Activated T-cell treated with anti-CD3 and anti-CD28 coated beads, Interleukin-2, amount 50 U/mL, for 72 hours (primary cell): ENCODE measurements at regions not wholly inside any gene's neighbourhood (a gene's known extent, or its start where the extent isn't known, plus 50 kb on each side); places are given as distances from the start of the nearest gene placed in this dataset.
"Not testable (repeated sequence)": the region's sequence is repeated elsewhere in the genome, so short reads cannot be mapped to it uniquely, and the experiment has no call there.

Experiments used
- ATAC-seq, 2 donors: fragments of 150-1000 bp; cut with Tn5 transposase; replicated peaks in 1 of 2; 2 replicates each; pipeline ENCODE4 v1.10.0; 2021; ENCODE audit warnings: moderate library complexity in 2 of 2, mild to moderate bottlenecking in 1 of 2
- DNase-seq, 2 donors: peaks; one replicate each; pipeline ENCODE4 v3.0.0; 2021 to 2022; ENCODE audit warnings: mixed read lengths in 1 of 2
- H3K27ac Mint-ChIP-seq: one replicate; pipeline ENCODE4 v1.8.0; 2022; ENCODE audit warnings: mild to moderate bottlenecking, moderate library complexity, mixed read lengths
- H3K27me3 Mint-ChIP-seq: one replicate; pipeline ENCODE4 v1.8.0; 2022; ENCODE audit warnings: low read depth, mixed read lengths
- H3K36me3 Mint-ChIP-seq, 2 donors: one replicate each; pipeline ENCODE4 v1.8.0; 2022; ENCODE audit warnings: mixed read lengths in 2 of 2, mild to moderate bottlenecking in 1 of 2; ENCODE audit not compliant: insufficient read depth in 2 of 2
- H3K4me1 Mint-ChIP-seq: one replicate; pipeline ENCODE4 v1.8.0; 2022; ENCODE audit warnings: low read depth, mixed read lengths
- H3K4me3 Mint-ChIP-seq, 2 donors: one replicate each; pipeline ENCODE4 v1.8.0; 2022; ENCODE audit warnings: mild to moderate bottlenecking in 2 of 2, mixed read lengths in 2 of 2, moderate library complexity in 2 of 2
- H3K9me3 Mint-ChIP-seq, 2 donors: one replicate each; pipeline ENCODE4 v1.8.0; 2022; ENCODE audit warnings: mixed read lengths in 2 of 2

- H3K9me3 Mint-ChIP-seq: peaks cover 0 to 3% of the 10 kb centered on the region in 2 donors
- DNase-seq (no peak), ATAC-seq (no peak)
- no peak overlapping the region for H3K27ac Mint-ChIP-seq
- no peaks in the 10 kb centered on the region for H3K36me3 Mint-ChIP-seq
- H3K4me3 Mint-ChIP-seq: no peak overlapping the region
- H3K27me3 Mint-ChIP-seq: peaks cover 12% of the 10 kb centered on the region
- no peaks in the 10 kb centered on the region for H3K4me1 Mint-ChIP-seq
These were observed 298.1 kb upstream of the IGF1R start for GRCh38 chr15:98350276-98350675.

GRCh38 chr15:98358274-98358673 is 290.1 kb upstream of the IGF1R start:
- not testable (repeated sequence) for DNase-seq, H3K4me1 Mint-ChIP-seq

DNA sequence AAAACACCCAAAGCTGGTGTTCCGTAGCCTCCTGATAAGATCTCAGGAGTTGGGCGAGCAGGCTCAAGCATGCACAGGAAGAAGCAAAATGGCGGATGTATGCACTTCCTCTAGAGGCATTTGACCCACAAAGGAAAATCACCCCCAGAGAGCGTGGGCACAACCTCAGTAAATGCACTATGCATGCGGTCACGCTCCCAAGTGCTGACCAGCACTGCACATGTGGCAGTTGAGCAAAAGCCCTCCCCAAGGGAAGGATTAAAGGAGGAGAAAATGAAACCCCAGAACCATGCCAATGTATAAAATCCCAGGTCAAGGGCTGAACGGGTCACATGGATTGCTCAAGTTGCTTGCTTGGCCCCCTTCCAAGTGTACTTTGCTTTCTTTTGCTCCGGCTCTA is 289.4 kb upstream of the IGF1R start:
- no peaks in the 10 kb centered on the region for H3K4me1 Mint-ChIP-seq
- H3K36me3 Mint-ChIP-seq: no peaks in the 10 kb centered on the region
- no peak overlapping the region for H3K4me3 Mint-ChIP-seq
- DNase-seq: no peak
- H3K27ac Mint-ChIP-seq: no peak overlapping the region
- no peaks in the 10 kb centered on the region for H3K27me3 Mint-ChIP-seq
- ATAC-seq: no peak
- peaks cover 2 to 9% of the 10 kb centered on the region in 2 donors for H3K9me3 Mint-ChIP-seq

More at GRCh38 chr15:98358274-98358673, 290.1 kb upstream of the IGF1R start:
- H3K27ac Mint-ChIP-seq, H3K9me3 Mint-ChIP-seq, ATAC-seq, H3K4me3 Mint-ChIP-seq, H3K27me3 Mint-ChIP-seq, H3K36me3 Mint-ChIP-seq: not testable (repeated sequence)

GRCh38 chr15:98363416-98363815 is 284.9 kb upstream of the IGF1R start:
- no peaks in the 10 kb centered on the region for H3K9me3 Mint-ChIP-seq
- no peak for ATAC-seq
- H3K4me3 Mint-ChIP-seq: no peak overlapping the region
- H3K36me3 Mint-ChIP-seq: no peaks in the 10 kb centered on the region
- DNase-seq: no peak
- no peaks in the 10 kb centered on the region for H3K27me3 Mint-ChIP-seq
- no peaks in the 10 kb centered on the region for H3K4me1 Mint-ChIP-seq
- H3K27ac Mint-ChIP-seq: no peak overlapping the region

GRCh38 chr15:98363955-98364354 is 284.4 kb upstream of the IGF1R start:
- Mint-ChIP-seq H3K27me3 (no peaks in the 10 kb centered on the region), H3K4me1 (no peaks in the 10 kb centered on the region), H3K27ac (no peak overlapping the region), H3K9me3 (no peaks in the 10 kb centered on the region), H3K36me3 (no peaks in the 10 kb centered on the region), H3K4me3 (no peak overlapping the region)
- DNase-seq (no peak), ATAC-seq (no peak)

GRCh38 chr15:98369081-98369716 is 279.1 kb upstream of the IGF1R start:
- no peaks in the 10 kb centered on the region for H3K9me3 Mint-ChIP-seq
- no peaks in the 10 kb centered on the region for H3K4me1 Mint-ChIP-seq
- ATAC-seq: no peak

GRCh38 chr15:98375513-98376340 is 272.6 kb upstream of the IGF1R start:
- H3K27ac Mint-ChIP-seq: no peak overlapping the region
- no peak for ATAC-seq
- no peak for DNase-seq
- H3K36me3 Mint-ChIP-seq: peaks cover 0 to 1% of the 10 kb centered on the region in 2 donors
- no peaks in the 10 kb centered on the region for H3K4me1 Mint-ChIP-seq
- H3K9me3 Mint-ChIP-seq: no peaks in the 10 kb centered on the region
- no peak overlapping the region for H3K4me3 Mint-ChIP-seq
- no peaks in the 10 kb centered on the region for H3K27me3 Mint-ChIP-seq

More at GRCh38 chr15:98369081-98369716, 279.1 kb upstream of the IGF1R start:
- Mint-ChIP-seq H3K4me3 (no peak overlapping the region), H3K27ac (no peak overlapping the region), H3K27me3 (no peaks in the 10 kb centered on the region), H3K36me3 (no peaks in the 10 kb centered on the region)
- DNase-seq: no peak

GRCh38 chr15:98380721-98381120 is 267.6 kb upstream of the IGF1R start:
- DNase-seq (no peak), ATAC-seq (no peak)
- peaks cover 0 to 2% of the 10 kb centered on the region in 2 donors for H3K9me3 Mint-ChIP-seq
- H3K4me1 Mint-ChIP-seq: no peaks in the 10 kb centered on the region
- H3K36me3 Mint-ChIP-seq: peaks cover 0 to 1% of the 10 kb centered on the region in 2 donors
- H3K4me3 Mint-ChIP-seq: no peak overlapping the region
- no peak overlapping the region for H3K27ac Mint-ChIP-seq
- no peaks in the 10 kb centered on the region for H3K27me3 Mint-ChIP-seq

DNA sequence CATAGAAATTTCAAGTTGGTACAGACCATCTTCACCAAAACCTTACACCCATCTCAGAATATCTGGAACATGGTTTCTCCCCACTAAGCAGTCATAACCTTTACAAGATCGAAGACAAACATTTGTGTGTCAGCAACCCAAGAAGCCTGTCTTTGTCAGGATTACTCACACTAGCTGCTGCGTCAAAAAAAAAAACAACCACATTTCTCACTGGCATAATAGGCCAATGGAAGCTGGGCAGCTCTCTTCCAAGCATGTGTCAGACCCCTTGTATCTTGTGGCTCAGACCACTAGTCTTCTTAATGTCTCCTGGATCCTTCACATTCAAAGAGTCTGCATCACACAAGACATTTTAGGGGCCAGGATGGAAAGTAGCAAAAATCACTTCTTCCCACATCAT is 266.9 kb upstream of the IGF1R start:
- Mint-ChIP-seq H3K36me3 (peaks cover 0 to 1% of the 10 kb centered on the region in 2 donors), H3K27ac (no peak overlapping the region), H3K9me3 (peaks cover 0 to 2% of the 10 kb centered on the region in 2 donors), H3K4me1 (no peaks in the 10 kb centered on the region), H3K4me3 (no peak overlapping the region), H3K27me3 (no peaks in the 10 kb centered on the region)
- ATAC-seq (no peak), DNase-seq (no peak)

DNA sequence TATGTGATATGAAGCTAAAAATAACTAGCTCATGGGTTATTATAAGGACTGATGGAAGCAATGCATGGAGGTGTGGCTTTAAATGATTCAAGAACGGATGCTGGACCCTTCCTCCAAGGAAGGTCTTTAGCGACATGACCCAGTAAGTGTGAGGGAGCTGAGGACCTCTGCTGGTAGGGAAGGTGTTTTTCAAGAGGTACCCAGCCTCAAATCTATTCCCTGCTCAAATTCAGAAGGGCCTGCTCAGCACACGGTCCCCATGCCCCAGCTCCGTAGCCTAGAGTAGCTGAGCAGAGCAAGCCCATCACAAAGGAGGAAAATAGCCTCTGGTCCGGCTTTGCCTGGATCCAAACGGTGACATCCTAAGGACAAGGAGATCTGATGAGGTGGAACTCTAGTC is 266.2 kb upstream of the IGF1R start:
- Mint-ChIP-seq H3K27me3 (no peaks in the 10 kb centered on the region), H3K9me3 (peaks cover 0 to 2% of the 10 kb centered on the region in 2 donors), H3K4me3 (no peak overlapping the region), H3K36me3 (peaks cover 0 to 1% of the 10 kb centered on the region in 2 donors), H3K27ac (no peak overlapping the region), H3K4me1 (no peaks in the 10 kb centered on the region)
- ATAC-seq (no peak), DNase-seq (no peak)

DNA sequence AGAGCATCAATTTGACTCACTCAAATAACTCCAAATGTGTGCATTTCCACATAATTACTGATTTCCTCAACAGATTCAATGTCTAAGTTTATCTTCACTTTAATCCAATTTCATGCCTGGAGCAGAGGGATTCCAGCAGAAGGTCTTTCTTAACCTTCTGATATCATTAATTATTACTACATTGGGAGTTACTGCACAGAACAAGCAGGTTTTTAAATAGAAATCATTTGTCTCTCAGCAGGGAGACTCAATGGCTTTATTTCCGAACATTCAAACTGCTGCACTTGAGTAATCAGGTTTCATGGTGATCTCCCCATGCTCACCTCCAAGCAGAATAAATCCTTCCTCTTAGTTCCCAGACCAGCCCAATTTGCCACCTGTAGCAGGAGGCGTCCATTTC is 264.8 kb upstream of the IGF1R start:
- Mint-ChIP-seq H3K36me3 (peaks cover 0 to under 1% of the 10 kb centered on the region in 2 donors), H3K9me3 (peaks cover 0 to 2% of the 10 kb centered on the region in 2 donors), H3K4me3 (no peak overlapping the region), H3K4me1 (no peaks in the 10 kb centered on the region), H3K27ac (no peak overlapping the region), H3K27me3 (no peaks in the 10 kb centered on the region)
- no peak for DNase-seq
- no peak for ATAC-seq

- no peaks in the 10 kb centered on the region for H3K27me3 Mint-ChIP-seq
- no peak overlapping the region for H3K27ac Mint-ChIP-seq
- H3K9me3 Mint-ChIP-seq: peaks cover 0 to 2% of the 10 kb centered on the region in 2 donors
- no peak overlapping the region for H3K4me3 Mint-ChIP-seq
- no peaks in the 10 kb centered on the region for H3K4me1 Mint-ChIP-seq
- DNase-seq (no peak), ATAC-seq (no peak)
- H3K36me3 Mint-ChIP-seq: no peaks in the 10 kb centered on the region
These were observed 263.9 kb upstream of the IGF1R start for GRCh38 chr15:98384328-98385029.

DNA sequence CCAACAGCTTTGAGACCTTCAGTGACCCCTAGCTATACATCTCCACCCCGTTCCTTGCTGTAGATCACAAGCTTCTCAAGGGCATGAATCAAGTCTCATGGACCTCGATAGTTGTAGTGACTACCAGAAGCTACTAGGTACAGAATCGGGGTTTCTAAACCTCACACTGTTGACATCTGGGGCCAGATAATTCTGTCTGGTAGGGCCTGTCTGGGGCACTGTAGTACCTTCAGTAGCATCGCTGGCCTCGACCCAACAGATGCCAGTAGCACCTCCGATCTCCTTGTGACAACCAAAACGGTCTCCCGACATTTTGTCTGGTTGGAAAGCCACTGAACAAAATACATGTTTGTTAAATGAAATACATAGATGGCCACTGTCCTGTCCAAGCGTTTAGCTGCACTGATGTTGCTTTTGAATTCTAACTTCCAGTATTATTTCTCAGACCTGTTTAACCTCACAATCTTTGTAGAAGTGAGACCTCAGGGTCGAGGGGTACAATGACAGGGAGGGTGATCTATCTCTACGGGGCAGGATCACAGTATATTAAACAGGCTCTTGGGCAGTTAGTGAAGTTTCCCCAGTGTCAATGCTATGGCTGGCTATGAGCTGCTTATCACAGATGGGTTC is 262.5 kb upstream of the IGF1R start:
- Mint-ChIP-seq H3K36me3 (no peaks in the 10 kb centered on the region), H3K4me3 (no peak overlapping the region), H3K9me3 (peaks cover 0 to 2% of the 10 kb centered on the region in 2 donors), H3K27me3 (no peaks in the 10 kb centered on the region), H3K4me1 (no peaks in the 10 kb centered on the region), H3K27ac (no peak overlapping the region)
- no peak for ATAC-seq
- DNase-seq: no peak
